Right lobe of liver (tissue), 6 donors: ENCODE measurements at regions not wholly inside any gene's neighbourhood (a gene's known extent, or its start where the extent isn't known, plus 50 kb on each side); places are given as distances from the start of the nearest gene placed in this dataset.

Experiments used
- ATAC-seq, 4 donors: fragments of 200-7000 bp; cut with Tn5 transposase; one replicate each; pipeline ENCODE4 v1.9.1; 2020; ENCODE audit warnings: mild to moderate bottlenecking in 4 of 4, moderate library complexity in 4 of 4
- DNase-seq, 3 donors: peaks; one replicate each; pipeline ENCODE4 v3.0.0-alpha.2; 2020
- H3K27ac ChIP-seq, 3 donors: fragments of 200-600 bp; one replicate each; pipeline ENCODE4 v1.8.0; 2022
- H3K27me3 ChIP-seq, 2 donors: fragments of 200-600 bp; one replicate each; pipeline ENCODE4 v1.8.0; 2022
- H3K36me3 ChIP-seq, 4 donors: fragments of 200-600 bp; sonication (generic) in 1 of 4; one replicate each; pipeline versions ENCODE4 v1.5.1 to v1.8.0; 2017 to 2022; ENCODE audit warnings: control low read depth in 1 of 4
- H3K4me1 ChIP-seq, 4 donors: fragments of 200-600 bp; sonication (generic) in 1 of 4; one replicate each; pipeline versions ENCODE4 v1.5.1 to v1.8.0; 2017 to 2022; ENCODE audit warnings: control low read depth in 1 of 4
- H3K4me3 ChIP-seq, 3 donors: fragments of 200-600 bp; one replicate each; pipeline ENCODE4 v1.8.0; 2022
- H3K9me3 ChIP-seq, 4 donors: fragments of 200-600 bp; sonication (generic) in 1 of 4; one replicate each; pipeline versions ENCODE4 v1.5.1 to v1.8.0; 2017 to 2022; ENCODE audit warnings: control low read depth in 1 of 4
- POLR2A ChIP-seq: fragments of 450-650 bp; IDR thresholded peaks from one replicate; pipeline ENCODE4 v1.6.1; 2017; ENCODE audit warnings: antibody characterized with exemption, mild to moderate bottlenecking
- WGBS: methylation state at CpG from one replicate; pipeline ENCODE4 v1.1.6; 2018; ENCODE audit warnings: low coverage, low lambda C conversion rate; ENCODE audit not compliant: insufficient coverage; ENCODE audit errors: missing lambda C conversion rate; 5-methylcytosine and 5-hydroxymethylcytosine counted together
- intact Hi-C, 2 donors: fragments of 100-400 bp; cut with DNase I; formaldehyde crosslinking; loops; one replicate each; pipeline versions ENCODE4 v1.11.2 to v1.14.1; 2022
- TF ChIP-seq, protein P1 (sequence below), 4 donors: fragments of 200-600 bp in 3 of 4; fragments of 450-650 bp in 1 of 4; IDR thresholded peaks; one replicate each; pipeline versions ENCODE4 v1.5.1 to v1.8.0; 2016 to 2022; ENCODE audit warnings: antibody characterized with exemption in 4 of 4, mild to moderate bottlenecking in 2 of 4
- donor health status: DM: no; HTN: yes; CAD: no.
- donor health status: DM: no; HTN: no; CAD: no.
- donor health status: DM: no; HTN: no; CAD: no.
- donor health status: DM: no; HTN: yes; CAD: no.
- donor health status: DM: no; HTN: yes; CAD: no.

DNA sequence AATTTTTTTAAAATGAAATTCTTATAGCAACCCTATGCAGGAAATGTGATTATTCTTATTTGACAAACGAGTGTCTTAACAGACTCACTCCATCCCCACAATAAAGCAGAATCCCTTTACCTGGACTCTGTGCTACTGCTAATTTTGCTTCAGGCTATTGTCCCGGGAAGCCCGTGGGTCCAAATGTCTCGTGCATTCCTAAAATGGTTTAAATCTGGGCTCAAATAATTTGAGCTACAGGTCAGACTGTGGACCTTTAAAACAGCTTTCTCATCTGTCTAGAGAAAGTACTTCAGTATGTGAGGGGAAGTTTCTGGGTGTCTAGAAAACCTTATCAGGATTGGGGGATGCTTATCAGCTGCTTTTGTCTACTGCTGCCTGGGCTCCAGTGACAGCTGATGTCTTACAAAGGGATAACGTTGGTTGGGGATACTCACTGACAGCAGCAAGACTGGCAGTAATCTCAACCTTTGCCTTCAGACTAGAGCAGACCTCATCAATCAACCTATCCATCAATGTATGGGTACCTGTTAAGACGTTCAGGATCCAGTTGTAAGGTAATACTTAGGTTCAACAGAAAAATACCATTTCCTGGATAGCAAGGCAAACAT, 197.9 kb upstream of the CDH11 start:
- no peaks in the 10 kb centered on the region for H3K27me3 ChIP-seq
- H3K9me3 ChIP-seq, result no peaks in the 10 kb centered on the region
- DNase-seq (no peak), ATAC-seq (no peak)
- no peak overlapping the region for H3K4me3 ChIP-seq
- 28% methylated on average over 6 of the region's 6 CpGs for WGBS
- no peaks in the 10 kb centered on the region for H3K4me1 ChIP-seq
- TF ChIP-seq, protein P1, sequence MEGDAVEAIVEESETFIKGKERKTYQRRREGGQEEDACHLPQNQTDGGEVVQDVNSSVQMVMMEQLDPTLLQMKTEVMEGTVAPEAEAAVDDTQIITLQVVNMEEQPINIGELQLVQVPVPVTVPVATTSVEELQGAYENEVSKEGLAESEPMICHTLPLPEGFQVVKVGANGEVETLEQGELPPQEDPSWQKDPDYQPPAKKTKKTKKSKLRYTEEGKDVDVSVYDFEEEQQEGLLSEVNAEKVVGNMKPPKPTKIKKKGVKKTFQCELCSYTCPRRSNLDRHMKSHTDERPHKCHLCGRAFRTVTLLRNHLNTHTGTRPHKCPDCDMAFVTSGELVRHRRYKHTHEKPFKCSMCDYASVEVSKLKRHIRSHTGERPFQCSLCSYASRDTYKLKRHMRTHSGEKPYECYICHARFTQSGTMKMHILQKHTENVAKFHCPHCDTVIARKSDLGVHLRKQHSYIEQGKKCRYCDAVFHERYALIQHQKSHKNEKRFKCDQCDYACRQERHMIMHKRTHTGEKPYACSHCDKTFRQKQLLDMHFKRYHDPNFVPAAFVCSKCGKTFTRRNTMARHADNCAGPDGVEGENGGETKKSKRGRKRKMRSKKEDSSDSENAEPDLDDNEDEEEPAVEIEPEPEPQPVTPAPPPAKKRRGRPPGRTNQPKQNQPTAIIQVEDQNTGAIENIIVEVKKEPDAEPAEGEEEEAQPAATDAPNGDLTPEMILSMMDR (IDR thresholded peaks at IDR 0.05), result no peak
- no peak for TF ChIP-seq POLR2A
- intact Hi-C loops, result no loop called here
- no peak overlapping the region for H3K27ac ChIP-seq
- no peaks in the 10 kb centered on the region for H3K36me3 ChIP-seq

DNA sequence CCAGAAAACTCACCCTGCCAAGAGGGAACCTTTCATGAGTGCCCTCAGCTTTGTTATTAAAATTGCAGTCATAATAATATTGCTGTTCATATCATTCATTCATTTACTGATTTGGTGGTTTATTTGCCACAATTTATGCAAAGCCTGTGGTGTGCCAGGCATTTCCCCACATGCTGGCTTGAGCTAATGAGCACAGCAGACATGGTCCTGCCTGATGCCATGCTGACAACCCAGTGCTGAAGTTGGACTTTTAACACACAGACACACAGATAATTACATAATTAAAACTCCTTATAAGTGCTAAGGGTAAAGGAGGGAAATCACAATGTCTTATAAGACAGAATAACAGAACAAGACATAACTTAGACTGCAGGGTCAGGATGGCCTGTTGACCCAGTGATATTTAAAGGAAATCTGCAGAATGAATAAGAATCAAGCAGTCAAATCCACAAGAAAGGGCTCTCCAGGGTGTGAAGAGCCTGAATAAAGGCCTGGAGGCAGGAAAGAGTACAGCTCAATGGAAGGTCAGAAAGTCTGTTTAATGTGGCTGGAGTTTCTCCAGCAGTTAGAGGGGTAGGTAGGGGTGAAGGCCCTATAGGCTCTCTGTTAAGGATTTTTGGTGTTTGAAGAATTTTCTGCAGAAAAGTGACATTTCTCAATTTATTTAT, 196.9 kb upstream of the CDH11 start:
- no peaks in the 10 kb centered on the region for H3K9me3 ChIP-seq
- ATAC-seq, result no peak
- TF ChIP-seq POLR2A, result no peak
- TF ChIP-seq, protein P1 (IDR thresholded peaks at IDR 0.05), result no peak
- no peak overlapping the region for H3K27ac ChIP-seq
- no peaks in the 10 kb centered on the region for H3K27me3 ChIP-seq
- DNase-seq, result no peak
- intact Hi-C loops, result no loop called here
- H3K4me3 ChIP-seq, result no peak overlapping the region
- no peaks in the 10 kb centered on the region for H3K36me3 ChIP-seq
- H3K4me1 ChIP-seq, result no peaks in the 10 kb centered on the region

DNA sequence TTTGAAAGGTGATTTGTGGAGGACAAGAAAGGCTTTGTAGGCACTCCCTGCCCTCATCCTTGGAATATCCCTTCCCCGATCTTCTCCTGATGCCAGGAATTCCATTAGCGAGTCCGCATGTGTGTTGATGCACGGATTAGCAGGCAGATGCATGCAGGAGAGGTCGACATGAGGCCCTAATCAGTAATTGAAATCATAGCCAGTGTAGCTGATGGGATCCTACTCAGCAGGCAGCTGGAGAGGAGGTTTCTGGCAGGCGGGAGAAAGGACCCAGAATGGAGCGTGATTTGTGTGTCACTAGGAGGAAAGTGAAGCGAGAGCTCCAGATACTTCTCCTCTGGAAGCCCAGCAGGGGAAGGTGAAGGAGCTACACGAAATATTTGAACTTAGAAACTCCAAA, 196.3 kb upstream of the CDH11 start:
- no peak for ATAC-seq
- intact Hi-C loops, result no loop called here
- no peaks in the 10 kb centered on the region for H3K36me3 ChIP-seq
- TF ChIP-seq POLR2A, result no peak
- TF ChIP-seq, protein P1 (IDR thresholded peaks at IDR 0.05), result no peak
- H3K4me3 ChIP-seq, result no peak overlapping the region
- H3K27ac ChIP-seq, result no peak overlapping the region
- no peaks in the 10 kb centered on the region for H3K27me3 ChIP-seq
- WGBS, result 25% methylated on average over 8 of the region's 9 CpGs
- H3K9me3 ChIP-seq, result no peaks in the 10 kb centered on the region
- no peak for DNase-seq
- no peaks in the 10 kb centered on the region for H3K4me1 ChIP-seq

DNA sequence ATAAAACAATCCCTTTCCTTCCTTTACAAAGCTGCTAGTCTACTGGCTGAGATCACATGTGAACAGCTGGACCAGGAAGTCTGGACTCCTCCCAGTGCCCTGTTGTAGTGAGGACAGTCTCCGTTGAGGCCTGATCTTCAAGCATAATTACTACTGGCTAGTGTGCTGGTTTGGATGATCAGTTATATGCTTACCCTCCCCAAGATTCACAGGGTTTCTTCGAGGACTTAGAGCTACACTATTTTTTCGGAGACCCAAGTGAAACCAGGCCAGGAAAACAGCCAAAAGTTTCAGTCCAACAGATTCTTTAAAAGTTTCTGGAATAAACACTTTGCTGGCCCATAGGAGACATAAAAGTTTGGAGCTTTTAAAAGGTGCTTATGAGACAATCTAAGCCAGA, 194.9 kb upstream of the CDH11 start:
- no peaks in the 10 kb centered on the region for H3K27me3 ChIP-seq
- H3K9me3 ChIP-seq, result no peaks in the 10 kb centered on the region
- no peak for ATAC-seq
- H3K4me3 ChIP-seq, result no peak overlapping the region
- TF ChIP-seq, protein P1 (IDR thresholded peaks at IDR 0.05), result no peak
- TF ChIP-seq POLR2A, result no peak
- intact Hi-C loops, result no loop called here
- DNase-seq, result no peak
- 30% methylated on average over 3 of the region's 3 CpGs for whole genome bisulfite sequencing
- no peaks in the 10 kb centered on the region for H3K36me3 ChIP-seq
- H3K4me1 ChIP-seq, result no peaks in the 10 kb centered on the region
- no peak overlapping the region for H3K27ac ChIP-seq
